Left lung (tissue), 4 donors: ENCODE measurements at regions not wholly inside any gene's neighbourhood (a gene's known extent, or its start where the extent isn't known, plus 50 kb on each side); places are given as distances from the start of the nearest gene placed in this dataset.

Experiments
- ATAC-seq: fragments of 200-7000 bp; cut with Tn5 transposase; one replicate; pipeline ENCODE4 v1.9.1; 2020; ENCODE audit warnings: moderate library complexity
- DNase-seq, 4 donors: peaks; one replicate each; pipeline ENCODE4 v3.0.0-alpha.2; 2013 to 2020
- H3K27ac ChIP-seq, 2 donors: fragments of 200-600 bp; sonication (generic) in 1 of 2; one replicate each; pipeline versions ENCODE4 v1.5.0 to v1.8.0; 2020 to 2021
- H3K27me3 ChIP-seq, 2 donors: fragments of 200-600 bp; sonication (generic) in 1 of 2; one replicate each; pipeline versions ENCODE4 v1.5.0 to v1.8.0; 2020 to 2021
- H3K36me3 ChIP-seq, 2 donors: fragments of 200-600 bp; sonication (generic) in 1 of 2; one replicate each; pipeline versions ENCODE4 v1.5.0 to v1.8.0; 2020 to 2021
- H3K4me1 ChIP-seq, 2 donors: fragments of 200-600 bp; one replicate each; pipeline ENCODE4 v1.8.0; 2021
- H3K4me3 ChIP-seq, 2 donors: fragments of 200-600 bp; sonication (generic) in 1 of 2; one replicate each; pipeline versions ENCODE4 v1.5.0 to v1.8.0; 2020 to 2021; ENCODE audit warnings: mild to moderate bottlenecking in 1 of 2
- H3K9me3 ChIP-seq, 2 donors: fragments of 200-600 bp; sonication (generic) in 1 of 2; one replicate each; pipeline versions ENCODE4 v1.5.0 to v1.8.0; 2020 to 2021
- CTCF ChIP-seq, 2 donors: fragments of 200-600 bp; sonication (generic) in 1 of 2; IDR thresholded peaks; one replicate each; pipeline versions ENCODE4 v1.5.0 to v1.8.0; 2021; ENCODE audit warnings: antibody characterized with exemption in 2 of 2
- intact Hi-C, 2 donors: fragments of 100-400 bp; cut with DNase I; formaldehyde crosslinking; loops; one replicate each; pipeline versions ENCODE4 v1.11.2 to v1.14.2; 2022
- donor health status: DM: no; HTN: yes; CAD: no.
- donor health status: DM: no; HTN: no; CAD: no.

- H3K4me1 ChIP-seq: no peaks in the 10 kb centered on the region
- no peaks in the 10 kb centered on the region for H3K27me3 ChIP-seq
- intact Hi-C loops: no loop called here
- H3K9me3 ChIP-seq: no peaks in the 10 kb centered on the region
- no peak for DNase-seq
- TF ChIP-seq CTCF (IDR thresholded peaks at IDR 0.05): no peak
- no peak overlapping the region for H3K27ac ChIP-seq
- no peaks in the 10 kb centered on the region for H3K36me3 ChIP-seq
- no peak for ATAC-seq
- H3K4me3 ChIP-seq: no peak overlapping the region
Measured at GRCh38 chr2:10191554-10191953, 69.0 kb downstream of the RRM2 start.

GRCh38 chr2:10192392-10193015 lies 70.0 kb downstream of the RRM2 start:
- Histone ChIP-seq H3K9me3 (no peaks in the 10 kb centered on the region), H3K27me3 (no peaks in the 10 kb centered on the region), H3K4me1 (no peaks in the 10 kb centered on the region), H3K4me3 (no peak overlapping the region), H3K36me3 (no peaks in the 10 kb centered on the region), H3K27ac (no peak overlapping the region)
- TF ChIP-seq CTCF (IDR thresholded peaks at IDR 0.05): no peak
- ATAC-seq (no peak), DNase-seq (no peak)
- intact Hi-C loops: no loop called here

GRCh38 chr2:10193276-10193795 lies 70.8 kb downstream of the RRM2 start:
- H3K4me1 ChIP-seq: no peaks in the 10 kb centered on the region
- H3K27me3 ChIP-seq: no peaks in the 10 kb centered on the region
- H3K27ac ChIP-seq: no peak overlapping the region
- ATAC-seq: no peak
- TF ChIP-seq CTCF (IDR thresholded peaks at IDR 0.05): no peak
- peaks cover 0 to 2% of the 10 kb centered on the region in 2 donors for H3K9me3 ChIP-seq
- H3K36me3 ChIP-seq: no peaks in the 10 kb centered on the region
- no peak for DNase-seq
- intact Hi-C loops: no loop called here
- H3K4me3 ChIP-seq: no peak overlapping the region

GRCh38 chr2:10193851-10194820 lies 71.6 kb downstream of the RRM2 start:
- ATAC-seq (no peak), DNase-seq (peak in 3 of 4 donors; percentile 24 to 61 (median 30))
- H3K9me3 ChIP-seq: peaks cover 0 to 4% of the 10 kb centered on the region in 2 donors
- H3K36me3 ChIP-seq: no peaks in the 10 kb centered on the region
- no peaks in the 10 kb centered on the region for H3K27me3 ChIP-seq
- H3K27ac ChIP-seq: peak overlapping the region in 1 of 2 donors; percentile 18
- H3K4me1 ChIP-seq: no peaks in the 10 kb centered on the region
- TF ChIP-seq CTCF (IDR thresholded peaks at IDR 0.05): no peak
- H3K4me3 ChIP-seq: no peak overlapping the region
- intact Hi-C loops: no loop called here
